GM18519 (cell line): ENCODE measurements at regions not wholly inside any gene's neighbourhood (a gene's known extent, or its start where the extent isn't known, plus 50 kb on each side); places are given as distances from the start of the nearest gene placed in this dataset.
"Not testable (repeated sequence)": the region's sequence is repeated elsewhere in the genome, so short reads cannot be mapped to it uniquely, and the experiment has no call there.

Experiments
- ATAC-seq: cut with Tn5 transposase; IDR thresholded peaks from one replicate; pipeline ENCODE4 v1.9.1; 2021; ENCODE audit warnings: mild to moderate bottlenecking, moderate library complexity; ENCODE audit not compliant: unreplicated experiment, low FRiP score

DNA sequence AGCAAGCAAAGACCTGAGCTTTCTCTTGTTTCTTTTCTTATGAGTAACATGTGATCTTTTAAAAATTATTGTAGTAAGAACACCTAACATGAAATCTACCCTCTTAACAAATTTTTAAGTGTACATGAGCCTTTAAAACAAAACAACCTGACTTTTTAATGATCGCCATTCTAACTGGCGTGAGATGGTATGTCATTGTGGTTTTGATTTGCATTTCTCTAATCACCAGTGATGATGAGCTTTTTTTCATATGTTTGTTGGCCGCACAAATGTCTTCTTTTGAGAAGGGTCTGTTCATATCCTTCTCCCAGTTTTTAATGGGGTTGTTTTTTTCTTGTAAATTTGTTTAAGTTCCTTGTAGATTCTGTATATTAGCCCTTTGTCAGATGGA is 73.7 kb upstream of the BMP2 start:
- ATAC-seq = not testable (repeated sequence)

DNA sequence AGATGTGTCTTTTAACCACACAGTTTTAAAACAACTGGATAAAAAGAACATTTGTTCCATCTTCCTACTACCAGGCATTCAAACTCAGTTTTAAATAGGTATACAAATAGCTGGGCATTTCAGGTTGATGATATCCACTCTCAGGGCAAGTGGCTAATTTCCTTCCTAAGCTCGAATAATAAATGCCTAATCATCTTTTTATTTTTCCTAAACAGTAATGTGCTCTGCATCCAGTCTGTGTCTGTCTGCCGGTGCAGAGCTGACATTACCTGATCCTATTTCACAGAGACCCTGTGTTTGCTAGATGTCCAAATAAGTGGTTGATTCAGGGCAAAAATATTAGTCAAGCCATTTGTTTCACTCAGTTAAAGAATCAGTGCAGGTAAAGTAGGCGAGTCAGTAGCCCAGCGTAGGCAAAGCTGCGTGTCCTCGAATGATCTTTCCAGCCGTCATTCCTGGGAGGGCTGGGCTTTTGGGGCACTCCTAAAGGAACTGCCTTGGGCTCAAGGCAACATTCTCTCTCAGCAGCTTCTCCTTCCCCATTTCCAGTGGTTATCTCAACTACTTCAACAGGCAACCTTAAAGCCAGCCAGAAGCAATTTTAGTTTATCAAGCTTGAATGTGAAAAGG is 74.2 kb upstream of the BMP2 start:
- no peak for ATAC-seq

DNA sequence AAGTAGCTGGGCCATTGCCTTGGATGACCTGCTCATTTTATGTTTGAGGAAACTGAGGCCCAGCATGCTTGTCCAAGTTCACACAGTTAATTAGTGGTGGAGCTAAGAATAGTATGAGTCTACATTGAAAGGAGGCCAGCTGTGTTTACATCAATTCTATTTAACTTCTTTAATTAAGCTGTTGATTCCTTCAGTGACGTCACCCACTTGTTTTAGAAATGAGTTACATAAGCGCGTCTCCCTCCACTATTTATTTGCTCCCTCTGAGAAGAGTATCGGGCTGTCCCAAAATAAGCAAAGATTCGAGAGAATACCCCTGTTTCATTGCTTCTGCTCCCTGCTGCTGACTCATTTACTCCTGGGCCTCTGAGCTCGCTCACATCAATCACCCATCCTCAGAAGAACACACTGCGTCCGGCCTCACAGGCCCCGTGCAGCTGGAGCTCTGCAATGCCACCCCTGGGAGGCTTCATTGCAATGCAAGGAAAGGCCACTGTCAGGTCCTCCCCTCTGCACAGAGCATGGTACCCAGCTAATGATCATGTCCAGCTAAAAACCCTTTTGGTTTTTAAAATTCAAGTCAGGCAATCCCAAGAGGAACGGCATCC is 74.8 kb upstream of the BMP2 start:
- no peak for ATAC-seq

DNA sequence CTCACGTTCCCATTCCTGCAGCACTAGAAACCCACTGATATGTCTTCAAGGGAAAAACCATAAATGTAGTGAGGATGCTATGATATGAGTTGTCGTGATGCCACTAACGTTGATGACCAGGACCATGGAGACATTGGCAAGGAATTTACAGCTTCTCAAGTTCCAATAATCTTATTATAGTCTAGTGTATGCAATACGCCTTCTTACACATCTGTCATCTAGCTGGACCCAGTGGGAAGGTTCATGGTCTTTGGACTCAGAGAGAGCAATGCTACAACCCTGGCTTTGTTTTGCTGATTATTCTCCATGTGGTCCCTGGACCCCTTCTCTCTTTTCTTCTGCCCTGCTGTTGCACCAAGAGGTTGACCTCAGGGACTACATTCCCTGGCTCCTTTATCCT is 76.0 kb upstream of the BMP2 start:
- no peak for ATAC-seq

DNA sequence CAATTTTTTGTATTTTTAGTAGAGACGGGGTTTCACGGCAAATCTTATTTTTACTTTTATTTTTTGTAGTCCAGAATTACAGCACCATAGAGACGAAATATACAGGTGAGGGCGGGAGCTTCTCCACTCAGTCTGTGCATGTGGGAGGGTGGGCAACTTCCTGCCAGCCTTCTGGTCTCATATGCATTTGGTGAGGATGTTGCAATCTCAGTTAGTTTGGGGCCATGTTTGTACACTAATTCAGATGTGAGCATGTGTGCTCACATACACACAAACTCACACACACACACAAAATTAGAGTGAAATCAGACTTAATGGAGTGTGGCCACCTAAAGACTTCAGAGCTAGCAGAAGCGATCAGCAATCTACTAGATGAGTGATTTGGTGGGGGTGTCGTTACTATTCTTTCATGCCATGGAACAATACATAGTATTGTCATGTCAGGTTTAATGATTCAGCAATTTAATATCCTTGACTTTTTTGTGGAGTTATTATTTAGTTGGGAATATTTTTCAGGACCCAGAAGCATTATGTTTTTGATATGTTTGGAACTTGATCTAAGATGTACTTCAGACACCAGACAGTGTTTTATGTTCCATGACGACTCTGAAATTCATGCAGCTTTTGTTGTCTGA is 78.0 kb upstream of the BMP2 start:
- ATAC-seq = no peak

DNA sequence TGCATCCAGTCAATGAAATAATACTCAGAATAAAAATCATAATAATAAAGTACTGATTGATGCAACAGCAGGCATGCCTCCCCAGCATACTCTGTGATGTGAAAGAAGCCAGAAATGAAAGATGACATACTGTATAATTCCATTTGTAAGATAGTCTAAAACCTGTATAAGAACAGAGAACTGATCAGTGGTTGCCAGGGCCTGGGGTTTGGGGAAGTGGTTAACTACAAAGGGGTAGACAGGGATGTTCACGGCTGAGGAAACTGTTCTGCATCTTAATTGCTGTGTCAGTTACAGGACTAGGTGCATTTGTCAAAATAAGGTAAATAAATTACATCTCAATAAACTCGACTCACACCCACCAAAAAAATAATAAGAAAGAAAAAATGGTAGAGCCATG is 81.3 kb upstream of the BMP2 start:
- ATAC-seq = no peak

DNA sequence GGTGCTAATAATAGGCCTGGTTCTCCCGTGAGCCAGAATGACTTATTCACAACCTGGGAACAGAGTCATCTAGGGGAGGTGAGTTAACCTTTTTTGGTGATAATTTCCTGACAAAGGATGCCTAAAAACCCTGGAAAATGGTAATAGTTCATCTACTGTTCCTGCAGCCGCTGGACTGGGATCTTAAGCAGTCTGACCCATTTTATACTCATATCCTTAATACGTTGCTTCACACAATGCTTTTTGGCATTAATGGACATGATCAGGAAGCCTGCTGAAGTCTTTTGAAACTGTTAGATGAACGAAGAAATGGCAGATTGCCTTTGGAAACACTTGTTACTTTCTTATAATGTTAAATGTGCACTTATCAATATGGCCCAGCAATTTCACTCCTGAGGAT is 81.9 kb upstream of the BMP2 start:
- ATAC-seq = no peak

DNA sequence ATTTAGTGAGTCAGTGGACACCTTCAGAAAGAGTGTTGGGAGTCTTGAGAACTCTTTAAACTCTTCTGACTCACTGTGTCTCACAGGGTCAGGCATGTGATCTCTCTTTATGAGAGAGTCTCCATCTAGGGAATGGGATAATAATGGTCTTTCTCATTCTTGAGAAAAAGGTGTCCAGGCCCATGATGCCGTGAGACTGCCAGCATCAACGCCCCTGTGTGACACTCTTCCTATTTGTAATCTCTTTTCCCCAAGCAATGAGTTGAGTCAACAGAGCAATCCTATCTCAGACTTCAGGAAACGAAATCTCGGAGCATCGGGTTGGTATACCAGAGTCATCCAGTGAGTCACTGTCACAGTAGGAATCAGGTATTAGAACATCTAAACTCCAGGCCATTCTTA is 82.3 kb upstream of the BMP2 start:
- ATAC-seq = no peak

DNA sequence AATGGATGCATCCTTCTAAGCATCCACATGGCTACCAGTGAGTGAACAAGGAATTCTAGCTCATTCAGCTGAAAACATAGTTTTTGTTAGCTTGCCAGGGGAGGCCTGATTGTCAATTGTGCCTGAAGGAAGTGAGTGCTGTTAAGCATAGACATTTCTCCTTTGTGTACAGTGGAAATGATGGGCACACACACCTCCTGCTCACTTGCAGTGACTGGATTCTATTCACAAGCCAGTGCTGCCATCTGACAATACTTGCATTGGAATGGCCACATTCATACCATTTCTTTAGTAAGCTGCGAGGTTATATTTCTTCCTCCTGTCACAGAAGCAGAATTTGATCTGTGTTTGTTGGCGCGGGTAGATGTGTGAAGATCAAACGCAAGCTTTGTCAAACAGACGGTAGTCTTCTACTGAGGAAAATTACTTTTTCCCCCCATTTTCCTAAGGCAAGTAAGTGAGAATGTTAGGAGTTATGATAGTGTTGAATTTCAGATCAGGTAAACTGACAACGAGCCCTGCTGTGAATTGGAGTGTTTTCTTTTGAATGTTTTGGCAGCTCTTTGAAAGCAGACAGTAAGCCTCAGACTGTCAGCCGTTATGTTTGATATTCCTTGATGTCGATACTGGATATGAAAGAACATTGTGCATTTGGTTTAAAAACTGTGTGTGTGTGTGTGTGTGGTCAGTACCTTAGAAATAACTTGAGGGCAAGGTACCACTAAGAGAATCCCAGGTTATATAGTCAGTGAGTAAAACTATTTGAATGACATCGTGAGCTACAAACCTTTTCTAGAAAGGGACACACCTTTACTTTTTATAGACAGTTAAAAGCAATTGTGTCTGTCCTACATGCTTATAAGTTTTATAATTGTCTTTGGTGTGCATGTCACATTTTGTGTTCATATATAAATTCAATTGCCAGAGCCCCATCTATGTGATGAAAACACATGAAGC is 84.2 kb upstream of the BMP2 start:
- ATAC-seq = no peak

DNA sequence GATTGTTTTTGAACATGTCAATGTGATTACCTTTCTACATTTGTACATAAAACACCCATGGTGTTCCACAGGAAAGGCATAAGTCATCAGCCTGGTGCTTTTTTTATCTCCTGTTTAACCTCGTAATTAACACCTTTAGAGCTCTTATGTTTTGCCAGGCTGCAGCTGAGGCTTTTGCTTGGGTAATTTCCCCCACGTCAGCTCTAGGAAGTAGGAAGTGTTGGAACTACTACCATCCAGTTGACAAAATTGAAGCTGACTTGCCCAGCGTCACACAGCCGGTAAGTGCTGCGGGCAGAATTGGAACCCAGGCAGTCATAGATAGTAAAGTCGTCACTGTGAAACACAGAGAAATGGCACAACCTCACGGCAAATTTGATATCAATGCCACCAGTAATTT is 86.6 kb upstream of the BMP2 start:
- no peak for ATAC-seq

DNA sequence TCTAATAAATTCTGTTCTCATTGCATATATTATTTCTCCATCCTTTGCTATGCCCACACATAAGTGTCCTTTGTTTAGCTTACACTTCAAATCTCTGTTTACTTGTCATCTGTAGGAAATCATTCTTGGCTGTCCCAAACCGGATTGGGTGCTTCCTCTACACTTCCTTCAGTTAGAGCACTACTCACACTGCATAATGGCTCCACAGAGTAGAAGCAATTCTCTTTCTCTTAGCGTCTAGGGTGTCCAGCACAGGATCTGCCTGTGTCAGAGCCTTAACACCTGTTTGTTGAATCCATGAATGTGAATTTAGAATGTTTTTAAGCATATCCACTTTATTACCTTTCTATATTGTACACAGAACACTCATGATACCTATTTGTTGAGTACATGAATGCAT is 87.0 kb upstream of the BMP2 start:
- no peak for ATAC-seq

DNA sequence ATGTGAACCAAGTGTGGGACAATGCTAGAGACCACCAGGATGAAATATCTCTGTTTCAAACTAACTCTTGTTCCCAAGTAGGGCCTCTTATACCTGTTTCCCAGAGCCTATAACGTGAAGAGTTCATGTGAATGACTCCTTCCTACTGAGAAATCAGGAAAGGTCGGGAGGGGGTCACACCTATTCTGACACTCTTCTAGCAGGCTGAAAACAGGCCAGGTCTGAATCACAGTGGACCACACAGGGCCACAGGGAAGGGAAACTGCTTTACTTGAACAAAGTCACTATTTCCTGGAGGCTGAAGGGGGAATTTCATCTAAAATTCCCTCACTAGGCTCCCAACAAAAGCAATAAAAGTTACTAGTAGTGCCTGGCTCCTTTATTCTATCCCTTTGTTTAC is 88.4 kb upstream of the BMP2 start:
- no peak for ATAC-seq

DNA sequence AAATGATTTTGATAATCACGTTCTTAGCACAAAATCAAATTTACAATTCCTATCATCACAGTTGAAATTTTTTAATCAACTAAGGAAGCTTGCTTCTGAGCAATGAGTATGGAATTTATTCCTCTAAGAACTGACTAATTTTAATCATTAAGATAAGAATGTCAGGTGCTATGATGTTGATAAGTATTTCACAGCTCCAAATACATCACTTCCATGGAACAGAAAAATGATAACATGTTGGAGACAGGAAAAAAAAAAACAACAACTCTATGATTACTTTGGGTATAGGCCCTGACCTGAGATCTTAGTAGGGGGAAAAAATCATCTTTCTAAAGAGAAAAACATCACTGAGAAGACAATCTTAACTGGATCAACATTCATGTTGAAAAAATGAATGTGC is 89.4 kb upstream of the BMP2 start:
- no peak for ATAC-seq

DNA sequence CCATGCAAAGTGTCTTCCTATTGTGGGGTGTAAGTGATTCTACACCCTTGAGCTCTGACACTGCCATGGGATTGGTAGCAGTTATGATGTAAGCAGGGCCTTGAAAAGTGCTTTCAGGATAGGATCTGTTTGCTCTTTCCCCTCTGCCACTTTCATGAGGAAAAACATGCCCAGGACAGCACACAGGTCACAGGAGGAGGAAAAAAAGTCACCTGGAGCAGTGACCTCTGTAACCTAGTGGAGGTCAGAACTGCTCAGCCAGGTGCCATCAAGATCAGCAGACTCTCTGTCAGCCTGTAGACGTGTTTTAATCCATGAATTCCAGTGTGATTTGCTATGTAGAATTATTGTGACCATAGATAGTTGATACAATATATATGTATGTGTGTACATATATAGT is 92.7 kb upstream of the BMP2 start:
- no peak for ATAC-seq

DNA sequence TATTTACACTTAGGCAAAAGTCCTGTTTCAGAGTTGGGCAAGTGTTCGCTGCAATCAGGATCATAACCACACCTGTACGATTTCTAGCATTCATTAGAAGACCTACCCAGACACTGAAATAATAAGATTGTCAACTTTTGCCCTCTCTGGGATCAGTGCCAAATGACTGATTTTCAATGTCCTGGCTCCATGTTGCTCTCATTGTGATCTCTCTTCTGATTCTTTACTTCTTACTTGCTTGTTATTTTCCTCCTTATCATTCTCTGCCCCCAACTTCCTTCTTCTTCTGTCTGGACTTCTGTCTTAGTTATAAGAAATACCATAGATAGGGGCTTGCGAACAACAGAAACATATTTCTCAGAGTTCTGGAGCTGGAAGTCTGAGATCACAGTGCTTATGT is 94.4 kb upstream of the BMP2 start:
- no peak for ATAC-seq

DNA sequence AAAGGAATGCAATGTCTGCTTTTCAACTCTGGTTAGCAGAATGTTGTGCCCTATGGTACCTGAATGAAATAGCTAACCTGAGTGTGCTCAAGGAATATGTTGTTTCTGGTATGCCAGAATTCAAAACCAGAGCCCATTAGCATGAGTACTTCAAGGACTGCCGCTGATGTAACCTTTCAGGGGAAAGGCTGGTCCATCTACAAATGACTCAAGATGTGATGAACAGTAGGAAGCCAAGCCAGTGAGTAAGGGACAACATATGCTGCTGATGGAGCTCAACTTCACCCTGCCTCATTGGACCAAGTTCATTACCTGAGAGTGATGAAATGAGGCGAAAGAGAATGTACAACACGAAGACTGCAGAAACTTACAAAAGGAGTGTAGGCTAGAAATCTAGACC is 95.7 kb upstream of the BMP2 start:
- no peak for ATAC-seq

DNA sequence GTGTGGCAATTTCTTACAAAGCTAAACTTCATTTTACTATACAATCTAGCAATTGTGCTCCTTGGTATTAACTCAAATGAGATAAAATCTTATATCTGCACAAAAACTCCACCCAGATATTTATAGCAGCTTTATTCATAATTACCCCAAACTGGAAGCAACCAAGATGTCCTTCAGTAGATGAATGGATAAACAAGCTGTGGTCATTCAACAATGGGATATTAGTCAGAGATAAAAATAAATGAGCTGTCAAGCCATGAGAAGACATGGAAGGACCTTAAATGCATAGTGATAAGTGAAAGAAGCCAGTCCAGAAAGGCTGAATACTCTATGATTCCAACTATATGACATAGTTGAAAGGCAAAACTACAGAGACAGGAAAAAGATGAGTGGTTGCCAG is 98.9 kb upstream of the BMP2 start:
- ATAC-seq = no peak

DNA sequence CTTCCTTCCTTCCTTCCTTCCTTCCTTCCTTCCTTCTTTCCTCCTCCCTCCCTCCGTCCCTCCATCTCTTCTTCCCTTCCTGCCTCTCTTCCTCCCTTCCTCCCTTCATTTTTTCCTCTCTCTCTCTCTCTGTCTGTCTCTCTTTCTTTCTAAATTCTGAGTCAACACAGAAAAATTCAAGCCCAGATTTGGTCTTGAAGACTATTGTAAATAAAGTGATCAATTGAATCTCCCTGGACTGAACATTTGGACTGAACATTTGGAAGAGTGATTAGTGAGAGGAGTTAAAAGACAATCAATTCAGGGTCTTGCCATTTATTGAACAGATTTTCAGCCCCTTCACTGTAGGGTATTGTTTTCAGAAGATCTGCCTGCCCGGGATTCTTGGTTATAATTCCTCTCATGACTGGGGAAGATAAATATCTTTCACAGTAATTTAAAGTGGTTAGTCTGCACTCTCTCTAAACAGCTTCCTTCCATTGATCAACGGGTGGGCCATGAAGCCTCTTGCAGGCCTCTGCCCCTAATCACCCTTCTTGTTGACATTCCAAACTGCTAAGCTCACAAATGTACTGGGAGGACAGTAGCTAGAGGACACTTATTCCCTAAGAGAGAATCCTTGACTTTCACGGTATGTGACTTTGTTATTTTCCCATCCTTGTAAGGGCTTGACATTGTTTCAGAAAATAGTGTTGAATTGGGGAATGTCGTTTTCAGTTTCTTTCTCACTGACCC is 101.7 kb upstream of the BMP2 start:
- ATAC-seq = no peak

DNA sequence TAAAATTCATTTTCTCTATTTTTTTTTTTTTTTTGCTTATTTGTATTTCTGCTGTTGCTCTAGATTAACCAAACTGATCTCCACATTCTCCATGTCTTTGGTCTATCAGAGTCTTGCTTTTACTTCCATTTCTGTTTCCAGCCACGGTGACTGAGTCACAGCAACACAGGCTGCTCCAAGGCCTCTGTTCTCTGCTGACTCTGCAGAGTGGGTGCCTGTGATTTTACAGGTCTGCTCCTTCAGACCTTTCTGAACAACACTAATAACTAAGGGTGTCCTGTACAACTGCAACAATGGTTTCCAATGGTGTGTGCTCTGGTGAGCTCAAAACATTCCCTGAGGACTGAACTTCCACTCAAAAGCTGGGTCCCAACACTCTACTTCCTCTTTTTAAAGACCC is 102.3 kb upstream of the BMP2 start:
- ATAC-seq = no peak

DNA sequence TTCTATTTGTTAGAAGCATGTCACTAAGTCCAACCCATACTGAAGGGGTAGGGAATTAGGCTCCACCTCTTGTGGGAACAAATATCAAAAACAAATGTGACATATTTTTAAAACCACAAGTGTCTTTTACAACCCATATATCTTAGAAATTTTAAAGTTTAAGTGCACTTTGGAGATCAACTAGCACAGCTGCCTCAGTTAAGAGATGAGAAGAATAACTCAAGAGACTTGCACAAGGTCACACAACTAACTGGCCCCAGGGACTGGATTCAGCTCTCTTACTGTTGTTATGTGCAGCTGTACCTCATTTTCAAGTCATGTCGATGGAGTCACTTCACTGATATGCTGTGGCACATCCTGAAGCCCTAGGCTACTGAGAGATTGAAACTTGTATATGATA is 102.9 kb upstream of the BMP2 start:
- no peak for ATAC-seq
